Panc1 (cell line): ENCODE measurements at regions not wholly inside any gene's neighbourhood (a gene's known extent, or its start where the extent isn't known, plus 50 kb on each side); places are given as distances from the start of the nearest gene placed in this dataset.

Experiments
- ATAC-seq: fragments of 200-7000 bp; cut with Tn5 transposase; 2 replicates; pipeline ENCODE4 v1.9.1; 2020; ENCODE audit warnings: mild to moderate bottlenecking, moderate library complexity
- BruUV-seq: library from RNA; stranded (reverse); fragments of 400-500 nt; replicated peaks from 2 replicates; lab custom pipeline; 2021; lab: Mats Ljungman, UMichigan
- CTCF ChIA-PET: fragments of 300-600 bp; sonication (Branson Sonifier 250); formaldehyde crosslinking; loops from one replicate; lab custom pipeline; 2022; ENCODE audit warnings: antibody characterized with exemption; lab: Charles Lee
- POLR2A ChIA-PET: fragments of 300-600 bp; sonication (Branson Sonifier 250); formaldehyde crosslinking; loops from one replicate; lab custom pipeline; 2022; ENCODE audit warnings: antibody characterized with exemption; lab: Charles Lee
- DNase-seq: peaks from one replicate; pipeline ENCODE4 v3.0.0-alpha.2; 2010; ENCODE audit warnings: low read depth, low spot score
- H3K27ac ChIP-seq: 2 replicates; pipeline ENCODE4 v1.5.1; 2011; ENCODE audit warnings: mild to moderate bottlenecking, low read length, inconsistent platforms
- H3K27me3 ChIP-seq: fragments of 200-500 bp; sonication (Bioruptor generic); 2 replicates; pipeline ENCODE4 v1.6.0; 2014; ENCODE audit warnings: low read length, inconsistent platforms; ENCODE audit not compliant: control insufficient read depth, insufficient read depth
- H3K36me3 ChIP-seq: fragments of 200-500 bp; sonication (Bioruptor generic); 2 replicates; pipeline ENCODE4 v1.5.1; 2014; ENCODE audit warnings: inconsistent platforms, mild to moderate bottlenecking, low read length, moderate library complexity; ENCODE audit not compliant: control insufficient read depth, insufficient read depth
- H3K4me1 ChIP-seq: 2 replicates; pipeline ENCODE4 v1.5.1; 2011; ENCODE audit warnings: inconsistent platforms, mild to moderate bottlenecking, low read length, moderate library complexity; ENCODE audit not compliant: control insufficient read depth, insufficient read depth
- H3K4me3 ChIP-seq, 2 experiments: 2 replicates each; pipeline ENCODE4 v1.5.1; 2011 to 2012; ENCODE audit warnings: low read depth in 2 of 2, low read length in 2 of 2, mild to moderate bottlenecking in 2 of 2, inconsistent platforms in 1 of 2, moderate library complexity in 1 of 2
- H3K9me3 ChIP-seq: fragments of 200-500 bp; sonication (Bioruptor generic); 2 replicates; pipeline ENCODE4 v1.5.1; 2014; ENCODE audit warnings: low read depth, mild to moderate bottlenecking, inconsistent platforms, low read length, moderate library complexity; ENCODE audit not compliant: control insufficient read depth, insufficient read depth
- CTCF ChIP-seq: fragments of 450-650 bp; IDR thresholded peaks from 2 replicates; pipeline ENCODE4 v1.5.1; 2017; ENCODE audit warnings: mild to moderate bottlenecking
- POLR2AphosphoS5 ChIP-seq: IDR thresholded peaks from 2 replicates; pipeline ENCODE4 v1.6.1; 2012; ENCODE audit warnings: mild to moderate bottlenecking, low read depth, low read length, moderate library complexity
- REST ChIP-seq, 2 experiments: IDR thresholded peaks; 2 replicates each; pipeline ENCODE4 v1.6.1; 2011 to 2012; ENCODE audit warnings: low read depth in 2 of 2, control low read depth in 1 of 2, low read length in 1 of 2, mild to moderate bottlenecking in 1 of 2, moderate library complexity in 1 of 2; ENCODE audit not compliant: insufficient read depth in 1 of 2
- SIN3A ChIP-seq: IDR thresholded peaks from 2 replicates; pipeline ENCODE4 v1.6.1; 2012; ENCODE audit warnings: low read depth, mild to moderate bottlenecking, low read length, moderate library complexity, borderline replicate concordance; ENCODE audit not compliant: insufficient read depth
- TCF7L2 ChIP-seq: IDR thresholded peaks from 2 replicates; pipeline ENCODE4 v1.6.1; 2011; ENCODE audit warnings: mild to moderate bottlenecking, low read depth, low read length, inconsistent platforms
- in situ Hi-C: cut with HindIII; loops from 2 replicates; pipeline ENCODE4 v1.10.0; 2016; ENCODE audit warnings: low sequenced_read_pairs, low pct_unique_long_range_greater_than_20kb
- intact Hi-C: fragments of 100-400 bp; cut with micrococcal nuclease; formaldehyde crosslinking; loops from one replicate; pipeline ENCODE4 v1.10.0; 2022; ENCODE audit not compliant: unreplicated experiment

GRCh38 chr20:55348223-55348622 lies 657.1 kb downstream of the CBLN4 start:
- CTCF ChIA-PET, result no interaction called here
- TF ChIP-seq POLR2AphosphoS5 (no peak), CTCF (no peak), SIN3A (no peak), REST (IDR thresholded peaks at IDR 0.05; ENCODE audit: insufficient read depth in 1 of 2, low read depth in 2 of 2, low read length in 1 of 2) (no peak), TCF7L2 (no peak)
- Histone ChIP-seq H3K4me1 (no peaks in the 10 kb centered on the region), H3K4me3 (no peak overlapping the region), H3K9me3 (no peaks in the 10 kb centered on the region), H3K27me3 (no peaks in the 10 kb centered on the region), H3K36me3 (no peaks in the 10 kb centered on the region), H3K27ac (no peak overlapping the region)
- in situ Hi-C loops, result no loop called here
- ATAC-seq (no peak), DNase-seq (no peak)
- intact Hi-C loops, result no loop called here
- POLR2A ChIA-PET, result no interaction called here
- BruUV-seq, result no TSS peak

GRCh38 chr20:55342822-55343221 lies 662.5 kb downstream of the CBLN4 start:
- intact Hi-C loops, result no loop called here
- H3K36me3 ChIP-seq, result no peaks in the 10 kb centered on the region
- TF ChIP-seq REST (IDR thresholded peaks at IDR 0.05; ENCODE audit: insufficient read depth in 1 of 2, low read depth in 2 of 2, low read length in 1 of 2), result no peak
- no peak for TF ChIP-seq CTCF
- TF ChIP-seq SIN3A, result no peak
- no peak for TF ChIP-seq TCF7L2
- no peak for TF ChIP-seq POLR2AphosphoS5
- H3K9me3 ChIP-seq, result no peaks in the 10 kb centered on the region
- DNase-seq (no peak), ATAC-seq (no peak)
- H3K27ac ChIP-seq, result no peak overlapping the region
- ChIA-PET CTCF (no interaction called here), POLR2A (no interaction called here)
- H3K27me3 ChIP-seq, result no peaks in the 10 kb centered on the region
- in situ Hi-C loops, result no loop called here
- no peak overlapping the region for H3K4me3 ChIP-seq
- H3K4me1 ChIP-seq, result no peaks in the 10 kb centered on the region
- no TSS peak for BruUV-seq
